ENCODE measurements at regions not wholly inside any gene's neighbourhood (a gene's known extent, or its start where the extent isn't known, plus 50 kb on each side); places are given as distances from the start of the nearest gene placed in this dataset.

DNA sequence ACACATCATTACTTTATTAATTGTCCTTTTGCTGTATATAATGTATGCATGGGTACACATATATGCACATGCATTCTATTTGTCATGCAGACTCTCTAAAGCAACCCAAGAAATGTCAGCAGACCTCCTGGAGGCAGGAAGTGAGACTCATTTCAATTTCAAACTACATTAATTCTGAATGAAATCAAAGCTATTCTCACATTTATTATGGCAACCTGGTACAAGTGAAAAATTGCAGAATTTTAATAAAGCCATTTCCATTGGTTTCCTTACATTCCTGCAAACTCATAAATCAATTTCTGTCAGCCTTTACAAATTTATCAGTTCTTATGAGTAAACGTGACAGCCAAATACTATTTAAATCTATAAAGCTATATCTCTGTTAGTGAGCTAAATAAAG lies 430.4 kb upstream of the NUDT12 start:
- Histone ChIP-seq H3K9me3 (ENCODE audit: insufficient read depth, low read depth, low read length) (no peaks in the 10 kb centered on the region), H3K4me1 (ENCODE audit: insufficient read depth, low read length) (no peaks in the 10 kb centered on the region), H4K20me1 (ENCODE audit: insufficient read depth, low read length) (no peaks in the 10 kb centered on the region), H2AFZ (ENCODE audit: low read depth, low read length) (no peak overlapping the region), H3K27ac (ENCODE audit: low read depth, low read length) (no peak overlapping the region), H3K36me3 (ENCODE audit: insufficient read depth, low read length) (no peaks in the 10 kb centered on the region), H3K27me3 (ENCODE audit: insufficient read depth, low read length) (no peaks in the 10 kb centered on the region), H3K4me2 (ENCODE audit: low read length) (no peak overlapping the region), H3K4me3 (ENCODE audit: insufficient read depth, low read depth, low read length) (no peak overlapping the region), H3K9ac (ENCODE audit: low read length) (no peak overlapping the region), H3K79me2 (ENCODE audit: insufficient read depth, low read length) (no peaks in the 10 kb centered on the region)
- no peak overlapping the region for H3K4me3 Mint-ChIP-seq (ENCODE audit: unreplicated experiment)
- H3K36me3 Mint-ChIP-seq (ENCODE audit: low read depth, unreplicated experiment): no peaks in the 10 kb centered on the region
- no peaks in the 10 kb centered on the region for H3K4me1 Mint-ChIP-seq (ENCODE audit: low read depth, unreplicated experiment)
- no peak overlapping the region for H3K27ac Mint-ChIP-seq (ENCODE audit: unreplicated experiment)
- H3K9me3 Mint-ChIP-seq (ENCODE audit: unreplicated experiment): no peaks in the 10 kb centered on the region
- FAIRE-seq (no peak), DNase-seq (ENCODE audit: low read depth) (no peak)
- TF ChIP-seq, protein P1, sequence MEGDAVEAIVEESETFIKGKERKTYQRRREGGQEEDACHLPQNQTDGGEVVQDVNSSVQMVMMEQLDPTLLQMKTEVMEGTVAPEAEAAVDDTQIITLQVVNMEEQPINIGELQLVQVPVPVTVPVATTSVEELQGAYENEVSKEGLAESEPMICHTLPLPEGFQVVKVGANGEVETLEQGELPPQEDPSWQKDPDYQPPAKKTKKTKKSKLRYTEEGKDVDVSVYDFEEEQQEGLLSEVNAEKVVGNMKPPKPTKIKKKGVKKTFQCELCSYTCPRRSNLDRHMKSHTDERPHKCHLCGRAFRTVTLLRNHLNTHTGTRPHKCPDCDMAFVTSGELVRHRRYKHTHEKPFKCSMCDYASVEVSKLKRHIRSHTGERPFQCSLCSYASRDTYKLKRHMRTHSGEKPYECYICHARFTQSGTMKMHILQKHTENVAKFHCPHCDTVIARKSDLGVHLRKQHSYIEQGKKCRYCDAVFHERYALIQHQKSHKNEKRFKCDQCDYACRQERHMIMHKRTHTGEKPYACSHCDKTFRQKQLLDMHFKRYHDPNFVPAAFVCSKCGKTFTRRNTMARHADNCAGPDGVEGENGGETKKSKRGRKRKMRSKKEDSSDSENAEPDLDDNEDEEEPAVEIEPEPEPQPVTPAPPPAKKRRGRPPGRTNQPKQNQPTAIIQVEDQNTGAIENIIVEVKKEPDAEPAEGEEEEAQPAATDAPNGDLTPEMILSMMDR (IDR thresholded peaks at IDR 0.05; ENCODE audit: insufficient read depth, low read depth, low read length): no peak
- no peak for TF ChIP-seq EZH2 (IDR thresholded peaks at IDR 0.05; ENCODE audit: insufficient read depth, low read length)
- no peaks in the 10 kb centered on the region for H3K27me3 Mint-ChIP-seq (ENCODE audit: low read depth, unreplicated experiment)

DNA sequence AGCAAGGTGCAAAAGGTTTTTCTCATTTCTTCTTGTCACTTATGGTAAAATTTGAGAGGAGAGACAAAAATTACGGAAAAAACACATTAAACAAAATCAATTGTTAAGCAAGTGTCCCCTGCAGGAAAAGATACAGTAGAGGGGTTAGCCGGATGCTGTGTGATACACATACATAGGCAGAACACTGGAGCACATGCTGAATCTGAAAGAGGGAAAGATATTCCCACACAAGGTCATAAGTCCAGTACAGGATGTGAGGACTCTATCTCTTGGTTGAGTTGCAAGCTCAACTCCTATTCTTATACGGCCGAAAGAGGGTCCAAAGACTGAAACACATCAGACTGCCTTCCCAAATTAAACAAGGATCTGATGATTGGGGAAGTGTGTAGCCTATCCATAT lies 427.5 kb upstream of the NUDT12 start:
- Mint-ChIP-seq H3K4me3 (ENCODE audit: unreplicated experiment) (no peak overlapping the region), H3K9me3 (ENCODE audit: unreplicated experiment) (no peaks in the 10 kb centered on the region), H3K36me3 (ENCODE audit: low read depth, unreplicated experiment) (no peaks in the 10 kb centered on the region), H3K27me3 (ENCODE audit: low read depth, unreplicated experiment) (no peaks in the 10 kb centered on the region), H3K27ac (ENCODE audit: unreplicated experiment) (no peak overlapping the region), H3K4me1 (ENCODE audit: low read depth, unreplicated experiment) (no peaks in the 10 kb centered on the region)
- FAIRE-seq: no peak
- DNase-seq (ENCODE audit: low read depth): no peak
- no peak overlapping the region for H2AFZ ChIP-seq (ENCODE audit: low read depth, low read length)
- H3K27me3 ChIP-seq (ENCODE audit: insufficient read depth, low read length): no peaks in the 10 kb centered on the region
- H3K9ac ChIP-seq (ENCODE audit: low read length): no peak overlapping the region
- H3K36me3 ChIP-seq (ENCODE audit: insufficient read depth, low read length): no peaks in the 10 kb centered on the region
- no peak overlapping the region for H3K4me2 ChIP-seq (ENCODE audit: low read length)
- no peak overlapping the region for H3K27ac ChIP-seq (ENCODE audit: low read depth, low read length)
- H4K20me1 ChIP-seq (ENCODE audit: insufficient read depth, low read length): no peaks in the 10 kb centered on the region
- no peaks in the 10 kb centered on the region for H3K9me3 ChIP-seq (ENCODE audit: insufficient read depth, low read depth, low read length)
- H3K79me2 ChIP-seq (ENCODE audit: insufficient read depth, low read length): no peaks in the 10 kb centered on the region
- H3K4me1 ChIP-seq (ENCODE audit: insufficient read depth, low read length): no peaks in the 10 kb centered on the region
- TF ChIP-seq, protein P1 (IDR thresholded peaks at IDR 0.05; ENCODE audit: insufficient read depth, low read depth, low read length): no peak
- no peak for TF ChIP-seq EZH2 (IDR thresholded peaks at IDR 0.05; ENCODE audit: insufficient read depth, low read length)
- H3K4me3 ChIP-seq (ENCODE audit: insufficient read depth, low read depth, low read length): no peak overlapping the region

DNA sequence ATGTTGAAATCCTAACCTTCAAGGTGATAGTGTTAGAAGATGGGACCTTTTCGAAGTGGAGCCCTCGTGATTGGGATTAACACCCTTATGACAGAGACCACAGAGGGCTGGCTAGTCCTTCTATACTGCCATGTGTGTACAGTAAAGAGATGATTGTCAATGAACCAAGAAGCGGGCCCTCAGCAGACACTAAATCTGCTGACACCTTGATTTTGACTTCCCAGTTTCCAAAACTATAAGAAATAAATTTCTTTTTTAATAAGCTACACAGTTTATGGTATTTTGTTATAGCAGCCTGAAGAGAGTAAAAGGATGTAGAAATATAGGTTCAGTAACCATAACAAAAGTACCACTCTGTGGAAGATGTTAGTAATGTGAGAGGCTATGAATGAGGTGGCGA lies 419.0 kb upstream of the NUDT12 start:
- H3K27me3 ChIP-seq (ENCODE audit: insufficient read depth, low read length): no peaks in the 10 kb centered on the region
- FAIRE-seq: no peak

More for the DNA sequence above, 419.0 kb upstream of the NUDT12 start:
- H3K79me2 ChIP-seq (ENCODE audit: insufficient read depth, low read length): no peaks in the 10 kb centered on the region
- no peaks in the 10 kb centered on the region for H3K4me1 ChIP-seq (ENCODE audit: insufficient read depth, low read length)
- no peak for DNase-seq (ENCODE audit: low read depth)
- H3K27ac ChIP-seq (ENCODE audit: low read depth, low read length): no peak overlapping the region
- no peak overlapping the region for H3K9ac ChIP-seq (ENCODE audit: low read length)
- H3K4me3 ChIP-seq (ENCODE audit: insufficient read depth, low read depth, low read length): no peak overlapping the region
- H3K4me2 ChIP-seq (ENCODE audit: low read length): no peak overlapping the region
- Mint-ChIP-seq H3K4me3 (ENCODE audit: unreplicated experiment) (no peak overlapping the region), H3K27ac (ENCODE audit: unreplicated experiment) (no peak overlapping the region), H3K9me3 (ENCODE audit: unreplicated experiment) (no peaks in the 10 kb centered on the region), H3K36me3 (ENCODE audit: low read depth, unreplicated experiment) (no peaks in the 10 kb centered on the region), H3K4me1 (ENCODE audit: low read depth, unreplicated experiment) (no peaks in the 10 kb centered on the region), H3K27me3 (ENCODE audit: low read depth, unreplicated experiment) (no peaks in the 10 kb centered on the region)
- no peaks in the 10 kb centered on the region for H3K9me3 ChIP-seq (ENCODE audit: insufficient read depth, low read depth, low read length)
- no peak overlapping the region for H2AFZ ChIP-seq (ENCODE audit: low read depth, low read length)
- TF ChIP-seq EZH2 (IDR thresholded peaks at IDR 0.05; ENCODE audit: insufficient read depth, low read length): no peak
- TF ChIP-seq, protein P1 (IDR thresholded peaks at IDR 0.05; ENCODE audit: insufficient read depth, low read depth, low read length): no peak
- H3K36me3 ChIP-seq (ENCODE audit: insufficient read depth, low read length): no peaks in the 10 kb centered on the region
- H4K20me1 ChIP-seq (ENCODE audit: insufficient read depth, low read length): no peaks in the 10 kb centered on the region

All from astrocyte (in vitro differentiated cells and primary cell).